ENCODE measurements at regions not wholly inside any gene's neighbourhood (a gene's known extent, or its start where the extent isn't known, plus 50 kb on each side); places are given as distances from the start of the nearest gene placed in this dataset.

DNA sequence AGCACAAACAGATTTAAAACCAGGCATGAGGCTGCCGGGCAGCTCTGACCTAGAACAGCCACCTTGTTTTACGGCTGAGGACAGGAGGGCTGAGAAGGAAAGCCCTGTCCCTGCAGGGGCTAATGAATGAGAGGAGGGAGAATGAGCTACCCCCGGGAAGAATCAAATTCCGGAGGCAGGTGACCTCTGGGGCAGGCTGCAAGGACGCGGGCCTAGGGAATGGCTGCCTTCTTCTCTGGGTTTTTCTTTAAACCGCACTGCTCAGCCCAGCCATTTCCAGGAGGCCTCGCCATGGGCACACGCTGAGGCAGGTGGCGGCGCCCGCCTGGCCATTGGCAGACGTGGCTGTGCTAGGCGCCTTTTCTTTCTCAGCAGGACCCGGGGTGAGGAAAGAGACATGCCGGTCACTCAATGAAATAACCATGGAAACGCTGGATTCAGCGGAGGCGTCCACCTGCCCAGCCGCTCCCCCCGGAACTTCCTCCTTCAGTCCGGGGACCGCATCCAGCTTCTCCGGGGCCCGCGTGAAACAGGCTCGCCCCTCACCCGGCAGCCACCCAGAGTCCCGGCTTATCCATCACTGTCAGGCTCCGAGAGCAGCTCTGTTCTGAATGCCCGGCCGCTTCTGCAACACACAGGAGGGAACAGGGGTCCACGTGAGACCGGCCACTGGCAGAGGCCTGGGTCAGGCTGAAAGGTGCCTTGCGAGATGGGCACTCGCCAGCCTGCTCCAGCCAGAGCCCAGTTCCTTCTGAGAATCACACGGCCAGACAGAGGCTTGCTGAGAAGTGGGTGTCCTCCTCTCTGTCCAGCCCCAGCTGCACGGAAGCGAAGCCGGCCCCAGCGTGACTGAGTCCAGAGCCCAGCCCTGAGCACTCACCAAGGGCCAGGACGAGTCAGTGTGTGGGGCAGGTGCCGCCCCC is 82.1 kb downstream of the PDGFA start:
- DNase-seq (ENCODE audit: low spot score), result no peak

DNA sequence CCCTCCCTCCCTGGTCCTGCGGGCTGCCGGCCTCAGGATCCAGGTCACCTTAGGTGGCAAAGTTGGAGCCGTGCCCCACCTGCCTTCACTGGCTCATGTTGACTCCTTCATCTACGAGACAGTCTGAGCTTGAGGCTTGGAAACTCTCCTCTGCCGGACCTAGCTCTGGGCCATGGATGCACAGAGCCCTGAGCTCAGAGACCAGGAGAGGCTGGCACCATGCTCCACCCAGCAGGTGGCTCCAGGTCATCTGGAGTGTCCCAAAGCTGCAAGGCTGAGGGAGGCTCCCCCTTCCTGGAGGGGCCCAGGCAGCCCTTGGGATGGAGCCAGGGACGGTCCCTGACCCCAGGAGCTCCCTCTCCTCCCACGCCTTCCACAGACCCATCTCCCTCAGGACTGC is 81.3 kb downstream of the PDGFA start:
- no peak for DNase-seq (ENCODE audit: low spot score)

DNA sequence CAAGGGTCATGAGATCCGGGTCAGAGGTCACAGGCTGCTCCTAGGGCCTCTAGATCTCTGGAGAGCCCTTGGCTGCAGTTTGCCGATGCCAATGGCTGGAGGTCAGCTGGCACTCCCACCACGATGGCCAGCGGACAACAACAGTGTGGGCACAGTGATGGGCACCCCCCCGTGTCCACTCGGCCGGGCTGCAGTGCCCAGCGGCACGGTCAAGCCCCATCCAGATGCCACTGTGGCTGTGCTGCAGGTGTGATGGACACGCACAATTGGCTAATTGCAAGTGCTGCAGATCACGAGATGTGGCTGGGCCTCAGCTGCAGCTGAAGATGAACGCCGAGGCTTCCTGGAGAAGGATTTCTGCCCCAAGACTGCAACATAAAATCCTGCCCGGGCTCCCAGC is 80.7 kb downstream of the PDGFA start:
- no peak for DNase-seq (ENCODE audit: low spot score)

DNA sequence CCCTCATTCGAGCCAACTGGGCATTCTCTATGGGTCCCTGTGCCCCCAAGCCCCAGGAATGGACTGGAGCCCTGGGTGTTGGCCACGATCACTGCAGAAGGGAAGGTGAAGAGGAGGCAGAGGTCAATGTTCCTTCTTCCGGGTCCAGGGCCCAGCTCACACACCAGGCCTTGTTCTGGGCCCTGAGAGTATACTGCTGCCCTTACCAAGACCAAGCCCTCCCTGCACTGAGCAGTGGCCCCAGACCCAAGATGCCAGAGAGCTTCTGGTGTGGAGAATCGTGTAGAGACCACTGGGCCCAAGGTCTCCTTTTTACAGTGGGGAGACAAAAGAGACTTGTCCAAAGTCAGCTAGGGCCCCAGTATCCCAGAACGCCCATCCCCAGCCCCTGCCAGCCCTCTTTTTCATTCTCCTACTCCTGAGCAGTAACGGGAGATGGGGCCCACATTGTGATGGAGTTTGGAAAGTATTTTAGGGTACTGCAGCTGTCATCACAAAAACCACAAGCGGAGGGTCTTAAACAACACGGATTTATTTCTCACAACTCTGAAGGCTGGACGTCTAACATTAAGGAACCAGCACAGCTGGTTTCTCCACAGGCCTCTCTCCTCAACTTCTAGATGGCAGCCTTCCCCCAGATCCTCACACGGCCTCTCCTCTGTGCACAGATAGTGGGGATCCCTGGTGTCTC is 79.4 kb downstream of the PDGFA start:
- no peak for DNase-seq (ENCODE audit: low spot score)

DNA sequence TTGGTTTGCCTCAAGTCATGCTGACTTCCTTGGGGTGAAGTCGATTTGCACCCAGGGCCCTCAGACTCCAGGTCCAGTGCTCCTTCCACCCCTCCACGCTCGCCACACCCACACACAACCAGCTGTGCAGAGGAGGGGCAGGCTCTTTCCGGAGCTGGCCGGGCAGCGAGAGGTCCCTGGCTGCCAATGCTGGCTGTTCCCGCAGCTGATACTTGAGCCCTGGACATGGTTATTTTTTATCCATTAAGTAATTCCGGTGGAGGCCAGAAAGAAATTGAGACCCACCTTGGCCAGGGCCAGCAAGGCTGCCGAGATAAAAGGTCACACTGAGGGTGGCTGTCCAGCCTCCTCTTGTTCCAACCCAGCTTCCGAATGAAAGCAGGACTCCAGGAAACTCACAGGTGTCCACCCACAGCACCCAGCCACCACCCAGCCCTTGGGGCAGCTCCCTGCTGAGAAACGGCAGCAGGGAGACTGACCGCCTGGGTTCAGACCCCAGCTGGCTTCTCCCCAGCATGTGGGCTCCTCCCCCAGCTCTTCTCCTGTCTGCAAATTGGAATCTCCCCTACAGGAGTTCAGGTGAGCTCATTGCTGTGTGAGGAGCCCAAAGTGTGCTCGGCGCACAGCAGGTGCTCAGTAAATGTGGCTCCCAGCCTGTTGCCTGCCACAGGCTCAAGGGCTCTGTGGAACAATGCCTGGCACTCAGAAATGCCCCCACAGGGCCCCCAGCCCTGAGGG is 77.8 kb downstream of the PDGFA start:
- DNase-seq (ENCODE audit: low spot score), result no peak

DNA sequence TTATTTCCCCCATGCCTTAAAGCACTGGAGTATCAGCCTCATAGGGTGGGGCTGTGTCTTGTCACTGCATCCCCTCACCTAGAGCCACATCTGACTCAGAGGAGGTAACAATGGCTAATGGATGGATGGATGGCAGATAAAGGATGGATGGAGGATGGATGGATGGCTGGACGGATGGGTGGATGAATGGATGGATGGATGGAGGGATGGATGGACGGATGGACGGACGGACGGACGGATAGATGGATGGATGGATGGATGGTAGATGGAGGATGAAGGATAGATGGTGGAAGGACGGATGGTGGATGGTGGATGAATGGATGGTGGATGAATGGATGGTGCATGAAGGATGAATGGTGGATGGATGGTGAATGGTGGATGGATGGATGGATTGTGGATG is 77.2 kb downstream of the PDGFA start:
- no peak for DNase-seq (ENCODE audit: low spot score)

DNA sequence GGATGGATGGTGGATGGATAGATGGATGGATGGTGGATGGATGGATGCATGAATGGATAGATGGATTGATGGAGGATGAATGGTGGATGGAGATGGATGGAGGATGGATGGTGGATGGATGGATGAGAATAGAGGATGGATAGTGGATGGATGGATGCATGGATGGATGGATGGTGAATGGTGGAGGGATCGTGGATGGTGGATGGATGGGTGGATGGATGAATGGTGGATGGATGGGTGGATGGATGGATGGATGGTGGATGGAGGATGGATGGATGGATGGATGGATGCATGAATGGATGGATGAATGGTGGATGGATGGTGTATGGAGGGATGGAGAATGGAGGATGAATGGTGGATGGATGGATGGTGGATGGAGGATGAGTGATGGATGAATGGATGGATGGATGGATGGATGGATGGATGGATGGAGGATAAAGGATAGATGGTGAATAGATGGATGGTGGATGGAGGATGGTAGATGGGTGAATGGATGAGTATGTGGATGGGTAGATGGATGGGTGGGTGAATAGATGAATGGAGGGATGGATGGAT is 76.3 kb downstream of the PDGFA start:
- no peak for DNase-seq (ENCODE audit: low spot score)

DNA sequence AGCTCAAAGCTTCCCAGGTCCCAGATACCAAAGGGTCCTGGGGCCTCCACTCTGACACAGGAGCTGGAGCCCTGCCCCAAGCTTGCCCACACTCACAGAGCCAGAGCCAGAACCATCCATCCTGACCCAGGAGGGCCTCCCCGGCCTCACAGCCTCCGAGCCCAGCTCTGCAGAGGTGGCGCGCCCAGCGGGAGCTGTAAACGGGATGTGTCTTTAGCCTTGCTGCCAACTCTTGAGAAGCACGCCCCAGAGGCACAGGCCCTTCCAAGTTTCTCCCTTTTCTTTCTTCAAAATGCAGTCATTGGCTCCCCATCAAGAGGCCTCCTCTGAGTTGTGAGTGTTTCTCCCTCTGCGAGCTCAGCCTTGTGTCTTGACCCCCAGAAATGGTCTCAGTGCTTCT is 75.0 kb downstream of the PDGFA start:
- DNase-seq (ENCODE audit: low spot score), result no peak

DNA sequence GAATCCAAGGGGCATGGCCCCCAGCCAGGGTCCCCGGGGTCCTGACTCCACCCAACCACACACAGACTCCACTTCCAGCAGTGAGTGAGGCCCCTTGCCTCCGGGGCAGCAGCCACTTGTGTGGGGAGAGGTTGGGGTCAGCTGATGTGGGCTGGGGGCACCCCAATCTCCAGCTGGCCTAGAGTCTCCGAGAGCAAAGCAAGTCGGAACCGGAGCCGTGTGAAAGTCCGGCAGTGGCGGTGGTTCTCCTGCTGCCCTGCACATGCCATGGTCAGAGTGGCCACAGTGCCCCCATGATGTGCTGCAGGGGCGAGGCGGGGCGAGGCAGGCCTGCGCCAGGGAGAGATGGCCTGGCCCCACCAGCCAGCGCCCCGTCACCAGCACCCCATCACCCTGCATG is 74.6 kb downstream of the PDGFA start:
- no peak for DNase-seq (ENCODE audit: low spot score)

DNA sequence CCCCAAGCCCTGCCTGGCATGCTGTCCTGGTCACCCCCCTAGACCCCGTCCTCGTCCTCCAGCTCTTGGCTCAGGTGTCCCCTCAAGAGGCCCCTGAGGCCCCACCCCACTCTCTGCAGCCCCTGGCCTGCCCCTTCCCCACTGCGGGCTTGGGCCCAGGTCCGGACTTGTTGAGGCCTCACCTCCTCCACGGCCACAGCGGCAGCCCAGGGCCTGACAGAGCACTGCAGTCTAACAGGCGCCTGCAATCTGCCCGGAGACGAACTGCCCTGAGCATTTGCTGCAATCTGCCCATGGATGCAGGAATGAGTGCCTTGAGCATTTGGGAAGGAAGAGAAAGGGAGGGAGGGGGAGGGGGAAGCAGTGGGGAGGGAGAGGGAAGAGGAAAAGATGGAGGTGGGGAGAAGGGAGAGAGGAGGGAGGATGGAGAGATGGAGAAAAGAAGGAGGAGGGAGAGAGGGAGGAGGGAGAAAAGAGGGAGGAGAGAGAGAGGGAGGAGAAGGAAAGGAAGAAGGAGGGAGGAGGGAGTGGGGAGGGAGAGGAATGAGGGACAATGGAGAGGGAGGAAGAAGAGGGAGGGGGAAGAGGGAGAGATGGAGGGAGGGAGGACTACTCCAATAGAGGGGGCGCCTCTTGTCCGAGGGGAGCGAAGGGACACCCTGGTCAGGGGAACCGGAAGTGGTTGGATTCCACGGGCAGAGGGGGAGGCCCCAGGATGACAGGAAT is 73.9 kb downstream of the PDGFA start:
- DNase-seq (ENCODE audit: low spot score), result no peak

DNA sequence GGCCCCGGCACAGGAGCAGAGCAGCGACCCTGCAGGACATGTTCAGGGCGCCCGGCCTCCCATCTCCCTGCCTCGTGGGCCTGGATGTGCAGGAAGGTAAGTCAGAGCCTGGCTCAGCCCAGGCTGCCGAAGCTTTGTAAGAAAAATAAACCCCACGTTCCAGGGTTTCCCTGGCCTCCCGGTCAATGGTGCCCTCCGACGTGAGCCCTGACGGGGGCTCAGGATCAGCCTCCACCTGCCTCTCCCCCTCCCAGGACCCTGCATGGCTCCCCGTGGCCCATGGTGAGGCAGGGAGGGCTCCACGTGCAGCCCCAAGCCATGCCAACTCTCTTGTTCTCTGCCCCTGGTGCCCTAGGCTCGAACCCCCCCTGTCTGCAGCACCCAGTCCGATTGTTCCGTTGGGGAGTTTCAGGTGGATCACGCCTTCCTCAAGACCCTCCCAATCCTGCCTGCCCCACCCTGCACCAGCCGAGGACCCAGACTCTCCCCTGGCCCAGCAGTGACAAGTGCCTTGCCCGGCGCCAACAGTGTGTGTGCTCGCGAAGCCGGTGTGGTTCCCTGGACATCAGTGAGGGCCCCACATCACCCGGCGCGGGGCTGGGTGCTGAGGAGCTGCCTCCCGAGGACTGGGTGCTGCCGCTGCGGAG is 73.2 kb downstream of the PDGFA start:
- DNase-seq (ENCODE audit: low spot score), result no peak
